Uterus (tissue), 3 donors: ENCODE measurements at regions not wholly inside any gene's neighbourhood (a gene's known extent, or its start where the extent isn't known, plus 50 kb on each side); places are given as distances from the start of the nearest gene placed in this dataset.
"Not testable (repeated sequence)": the region's sequence is repeated elsewhere in the genome, so short reads cannot be mapped to it uniquely, and the experiment has no call there.

Source experiments
- DNase-seq, 2 donors: peaks; one replicate each; pipeline ENCODE4 v3.0.0-alpha.2; 2019 to 2020
- H3K27ac ChIP-seq, 2 donors: fragments of 200-600 bp; sonication (generic); 1 replicate in 1 of 2; 2 replicates in 1 of 2; pipeline ENCODE4 v1.5.1; 2016 to 2018
- H3K27me3 ChIP-seq, 2 donors: fragments of 200-600 bp; sonication (generic); one replicate each; pipeline ENCODE4 v1.5.1; 2018 to 2019; ENCODE audit warnings: control low read depth in 1 of 2
- H3K36me3 ChIP-seq, 2 donors: fragments of 200-600 bp; sonication (generic); one replicate each; pipeline ENCODE4 v1.5.1; 2019; ENCODE audit warnings: control low read depth in 1 of 2
- H3K4me1 ChIP-seq, 2 donors: fragments of 200-600 bp; sonication (generic); one replicate each; pipeline ENCODE4 v1.5.1; 2018 to 2019; ENCODE audit warnings: control low read depth in 1 of 2
- H3K4me3 ChIP-seq, 2 donors: fragments of 200-600 bp; sonication (generic); 1 replicate in 1 of 2; 2 replicates in 1 of 2; pipeline ENCODE4 v1.5.1; 2018 to 2019; ENCODE audit warnings: mild to moderate bottlenecking in 1 of 2
- H3K9me3 ChIP-seq, 2 donors: fragments of 200-600 bp; sonication (generic); one replicate each; pipeline ENCODE4 v1.5.1; 2019; ENCODE audit warnings: control low read depth in 1 of 2
- POLR2A ChIP-seq, 2 donors: fragments of 450-650 bp; IDR thresholded peaks; one replicate each; pipeline ENCODE4 v1.6.1; 2016; ENCODE audit warnings: antibody characterized with exemption in 2 of 2, mild to moderate bottlenecking in 1 of 2, moderate library complexity in 1 of 2
- intact Hi-C: fragments of 100-400 bp; cut with DNase I; formaldehyde crosslinking; loops from one replicate; pipeline ENCODE4 v1.15.1; 2023; ENCODE audit warnings: low total_unique reads
- TF ChIP-seq, protein P1 (sequence below), 4 experiments: fragments of 200-600 bp in 2 of 4; fragments of 450-650 bp in 2 of 4; sonication (generic) in 2 of 4; IDR thresholded peaks; one replicate each; pipeline ENCODE4 v1.5.1; 2016 to 2019; ENCODE audit warnings: antibody characterized with exemption in 4 of 4, mild to moderate bottlenecking in 2 of 4, moderate library complexity in 1 of 4
- donor health status: DM: yes; HTN: yes; CAD: no.

DNA sequence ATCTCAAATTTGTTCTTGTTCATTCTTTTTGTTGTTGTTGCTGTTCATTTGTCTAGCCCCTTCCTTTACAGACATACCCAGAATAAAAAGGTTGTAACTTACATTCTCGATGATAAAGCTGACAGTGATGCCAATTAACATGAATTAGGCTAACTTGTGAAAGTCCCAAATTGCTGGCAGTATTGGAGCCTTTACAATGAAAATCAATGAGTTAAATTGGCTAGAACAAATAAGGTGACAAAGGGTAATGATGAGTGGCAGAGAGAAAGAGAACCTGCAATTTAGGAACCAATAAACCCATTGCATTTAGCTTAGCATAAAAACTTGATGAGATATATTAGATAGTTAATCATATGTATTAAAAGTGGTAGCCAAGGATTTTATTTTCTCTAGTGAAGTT lies 521.0 kb downstream of the ADCYAP1 start:
- no peak overlapping the region for H3K4me3 ChIP-seq
- no peak overlapping the region for H3K27ac ChIP-seq
- no peaks in the 10 kb centered on the region for H3K4me1 ChIP-seq
- DNase-seq, result no peak
- no peaks in the 10 kb centered on the region for H3K27me3 ChIP-seq
- intact Hi-C loops, result no loop called here
- no peaks in the 10 kb centered on the region for H3K9me3 ChIP-seq
- TF ChIP-seq POLR2A (IDR thresholded peaks at IDR 0.05), result no peak
- TF ChIP-seq, protein P1, sequence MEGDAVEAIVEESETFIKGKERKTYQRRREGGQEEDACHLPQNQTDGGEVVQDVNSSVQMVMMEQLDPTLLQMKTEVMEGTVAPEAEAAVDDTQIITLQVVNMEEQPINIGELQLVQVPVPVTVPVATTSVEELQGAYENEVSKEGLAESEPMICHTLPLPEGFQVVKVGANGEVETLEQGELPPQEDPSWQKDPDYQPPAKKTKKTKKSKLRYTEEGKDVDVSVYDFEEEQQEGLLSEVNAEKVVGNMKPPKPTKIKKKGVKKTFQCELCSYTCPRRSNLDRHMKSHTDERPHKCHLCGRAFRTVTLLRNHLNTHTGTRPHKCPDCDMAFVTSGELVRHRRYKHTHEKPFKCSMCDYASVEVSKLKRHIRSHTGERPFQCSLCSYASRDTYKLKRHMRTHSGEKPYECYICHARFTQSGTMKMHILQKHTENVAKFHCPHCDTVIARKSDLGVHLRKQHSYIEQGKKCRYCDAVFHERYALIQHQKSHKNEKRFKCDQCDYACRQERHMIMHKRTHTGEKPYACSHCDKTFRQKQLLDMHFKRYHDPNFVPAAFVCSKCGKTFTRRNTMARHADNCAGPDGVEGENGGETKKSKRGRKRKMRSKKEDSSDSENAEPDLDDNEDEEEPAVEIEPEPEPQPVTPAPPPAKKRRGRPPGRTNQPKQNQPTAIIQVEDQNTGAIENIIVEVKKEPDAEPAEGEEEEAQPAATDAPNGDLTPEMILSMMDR (IDR thresholded peaks at IDR 0.05), result no peak
- no peaks in the 10 kb centered on the region for H3K36me3 ChIP-seq

DNA sequence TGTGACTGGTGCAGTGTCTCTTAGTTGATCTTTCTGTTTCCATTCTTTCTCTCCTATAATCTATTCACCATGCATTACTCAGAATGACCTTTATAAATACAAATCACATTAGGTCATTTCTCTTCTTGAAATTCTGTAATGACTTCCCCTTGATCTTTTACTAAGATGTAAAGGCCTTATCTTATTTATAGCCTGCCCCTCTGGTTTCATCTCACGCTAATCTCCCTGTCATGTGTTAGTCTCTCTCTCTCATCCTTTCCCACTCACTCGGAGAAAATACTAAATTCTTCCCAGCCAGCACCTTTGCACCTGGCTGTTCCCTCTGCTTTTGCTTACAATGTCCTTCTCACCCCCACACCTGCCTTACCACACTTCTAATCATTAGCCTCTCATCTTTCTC lies 530.8 kb downstream of the ADCYAP1 start:
- Histone ChIP-seq H3K36me3 (no peaks in the 10 kb centered on the region), H3K27me3 (no peaks in the 10 kb centered on the region), H3K4me3 (no peak overlapping the region), H3K27ac (no peak overlapping the region), H3K4me1 (no peaks in the 10 kb centered on the region), H3K9me3 (no peaks in the 10 kb centered on the region)
- TF ChIP-seq, protein P1 (IDR thresholded peaks at IDR 0.05), result no peak
- TF ChIP-seq POLR2A (IDR thresholded peaks at IDR 0.05), result no peak
- DNase-seq, result no peak
- intact Hi-C loops, result no loop called here

DNA sequence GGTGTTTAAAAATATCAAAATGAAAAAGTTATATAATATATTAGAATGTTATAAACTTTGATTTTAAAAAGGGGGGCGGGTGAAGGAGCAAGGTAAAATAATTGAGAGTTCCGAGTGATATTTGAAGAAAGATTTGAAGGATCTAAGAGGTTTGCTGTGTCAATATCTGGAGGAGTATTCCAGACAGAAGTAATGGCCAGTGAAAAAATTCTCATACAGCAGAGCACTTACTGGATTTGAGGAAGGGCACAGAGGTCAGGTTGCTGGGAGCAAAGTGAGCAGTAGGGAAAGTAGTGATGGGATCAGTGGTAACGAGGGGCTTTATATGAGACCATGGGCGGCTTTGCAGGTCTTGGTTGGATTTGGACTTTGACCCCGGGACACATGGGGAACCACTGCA lies 531.5 kb downstream of the ADCYAP1 start:
- Histone ChIP-seq H3K9me3 (no peaks in the 10 kb centered on the region), H3K4me3 (no peak overlapping the region), H3K27me3 (no peaks in the 10 kb centered on the region), H3K36me3 (no peaks in the 10 kb centered on the region), H3K4me1 (no peaks in the 10 kb centered on the region), H3K27ac (no peak overlapping the region)
- no peak for TF ChIP-seq POLR2A (IDR thresholded peaks at IDR 0.05)
- TF ChIP-seq, protein P1 (IDR thresholded peaks at IDR 0.05), result no peak
- intact Hi-C loops, result no loop called here
- no peak for DNase-seq

GRCh38 chr18:1438458-1438910 lies 533.8 kb downstream of the ADCYAP1 start:
- no peak for TF ChIP-seq POLR2A (IDR thresholded peaks at IDR 0.05)

DNA sequence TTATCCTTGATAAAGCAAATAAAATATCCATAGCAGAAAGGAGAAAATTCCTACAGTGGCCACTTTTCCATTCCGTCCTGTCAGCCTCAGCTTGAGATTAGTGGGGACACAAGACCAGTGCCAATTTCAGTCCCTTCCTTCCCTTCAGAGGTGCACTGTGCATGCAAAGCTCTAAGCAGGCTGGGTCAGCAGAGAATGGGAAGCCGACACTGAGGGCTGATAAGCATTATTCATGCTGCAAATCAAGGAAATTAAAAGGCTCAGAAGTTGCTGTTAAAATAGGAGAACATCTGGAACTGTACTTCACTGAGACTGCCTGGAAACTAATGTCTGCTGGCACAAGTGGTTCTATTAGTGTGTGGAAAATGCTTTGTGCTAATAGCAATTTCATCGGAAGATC lies 534.3 kb downstream of the ADCYAP1 start:
- Histone ChIP-seq H3K4me3 (no peak overlapping the region), H3K36me3 (no peaks in the 10 kb centered on the region), H3K27me3 (no peaks in the 10 kb centered on the region), H3K9me3 (no peaks in the 10 kb centered on the region), H3K4me1 (no peaks in the 10 kb centered on the region), H3K27ac (no peak overlapping the region)
- intact Hi-C loops, result no loop called here
- no peak for TF ChIP-seq POLR2A (IDR thresholded peaks at IDR 0.05)
- TF ChIP-seq, protein P1 (IDR thresholded peaks at IDR 0.05), result no peak
- no peak for DNase-seq

More at GRCh38 chr18:1438458-1438910, 533.8 kb downstream of the ADCYAP1 start:
- H3K27ac ChIP-seq, result no peak overlapping the region
- H3K36me3 ChIP-seq, result no peaks in the 10 kb centered on the region
- no peaks in the 10 kb centered on the region for H3K4me1 ChIP-seq
- H3K27me3 ChIP-seq, result no peaks in the 10 kb centered on the region
- no peak for DNase-seq
- intact Hi-C loops, result no loop called here
- H3K9me3 ChIP-seq, result no peaks in the 10 kb centered on the region
- H3K4me3 ChIP-seq, result no peak overlapping the region

- H3K36me3 ChIP-seq, DNase-seq, H3K4me3 ChIP-seq, H3K27me3 ChIP-seq, H3K9me3 ChIP-seq, intact Hi-C loops, H3K27ac ChIP-seq, H3K4me1 ChIP-seq: not testable (repeated sequence)
Observed at GRCh38 chr18:1444062-1444461, 539.4 kb downstream of the ADCYAP1 start.
